HG03442 (cell line): ENCODE measurements at regions not wholly inside any gene's neighbourhood (a gene's known extent, or its start where the extent isn't known, plus 50 kb on each side); places are given as distances from the start of the nearest gene placed in this dataset.

Experiments used
- ATAC-seq: cut with Tn5 transposase; IDR thresholded peaks from one replicate; pipeline ENCODE4 v1.9.1; 2021; ENCODE audit warnings: mild to moderate bottlenecking, moderate library complexity; ENCODE audit not compliant: unreplicated experiment

GRCh38 chrX:8971116-8971515 is 62.8 kb downstream of the FAM9B start:
- no peak for ATAC-seq

DNA sequence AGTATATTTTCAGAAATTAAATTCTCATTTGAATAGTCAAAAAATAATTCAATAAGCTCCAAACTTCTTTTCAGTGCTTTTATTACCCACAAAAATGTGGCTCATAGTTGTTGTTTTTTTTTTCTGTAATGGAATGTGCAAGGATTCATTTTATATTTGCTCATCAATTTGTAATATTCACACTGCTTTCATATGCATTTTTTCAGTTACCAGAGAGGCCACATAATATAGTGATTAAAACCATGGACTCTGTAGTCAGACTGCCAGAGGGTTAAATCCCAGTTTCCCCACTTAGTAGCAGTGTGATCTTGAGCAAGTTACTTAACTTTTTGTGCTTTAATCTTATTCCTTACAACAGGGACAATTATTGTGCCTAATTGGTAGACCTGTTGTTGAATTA is 64.5 kb downstream of the FAM9B start:
- no peak for ATAC-seq

DNA sequence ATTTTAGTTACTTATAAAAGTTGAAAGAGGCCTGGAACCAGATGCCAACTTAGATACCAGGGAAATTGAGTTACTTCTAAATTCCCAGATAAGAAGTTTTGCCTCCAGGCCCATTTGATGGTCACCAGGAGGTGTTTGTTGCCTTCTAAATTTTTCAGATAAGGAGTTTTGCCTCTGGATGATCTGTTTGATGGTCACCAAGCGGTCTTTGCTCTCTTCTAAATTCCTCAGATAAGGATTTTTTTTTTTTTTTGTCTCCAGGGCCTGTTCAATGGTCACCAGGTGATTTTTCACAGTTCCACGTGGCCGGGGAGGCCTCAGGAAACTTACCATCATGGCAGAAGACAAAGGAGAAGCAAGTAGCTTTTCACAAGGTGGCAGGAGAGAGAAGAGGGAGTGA is 66.5 kb downstream of the FAM9B start:
- no peak for ATAC-seq

DNA sequence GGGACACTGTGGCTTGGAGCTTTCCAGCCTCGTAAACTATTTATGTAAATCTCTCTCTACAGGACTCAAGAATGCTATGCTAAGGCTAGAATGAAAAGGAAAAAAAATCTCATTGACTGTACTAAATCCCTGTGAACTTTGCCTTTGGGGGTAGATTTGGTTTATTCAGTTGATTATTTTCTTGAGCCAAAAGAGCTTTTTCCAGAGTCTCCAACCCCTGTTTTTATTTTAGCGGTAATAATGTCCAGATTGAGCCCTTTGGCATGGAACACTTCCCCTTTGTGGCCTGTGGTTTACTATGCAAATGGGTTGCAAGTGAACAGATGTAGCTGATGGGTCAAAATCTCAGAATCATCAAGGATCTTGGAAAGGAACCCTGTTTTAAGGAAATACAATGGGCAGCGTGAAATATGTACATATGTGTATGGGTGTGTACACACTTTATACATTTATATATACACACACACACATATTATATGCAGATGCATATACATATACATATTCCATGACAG is 72.9 kb downstream of the FAM9B start:
- no peak for ATAC-seq

DNA sequence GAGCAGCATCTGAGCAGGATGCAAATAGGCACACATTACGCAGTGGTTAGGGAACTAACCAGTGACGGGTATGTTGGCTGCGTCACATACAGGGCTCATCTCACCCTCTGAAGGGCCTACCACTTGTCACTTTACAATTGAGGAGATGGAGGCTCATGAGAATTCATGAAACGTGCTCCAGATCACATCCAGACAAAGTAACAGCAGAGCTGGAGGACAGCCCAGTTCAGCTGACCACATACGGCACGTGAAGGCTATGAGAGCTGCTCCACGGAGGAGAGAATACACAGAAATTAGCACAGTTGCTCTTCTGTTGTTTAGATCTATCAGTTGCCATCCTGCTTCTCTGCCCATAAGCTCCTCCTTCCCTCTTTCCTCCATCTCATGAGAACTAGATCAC is 78.4 kb downstream of the FAM9B start:
- ATAC-seq: no peak

DNA sequence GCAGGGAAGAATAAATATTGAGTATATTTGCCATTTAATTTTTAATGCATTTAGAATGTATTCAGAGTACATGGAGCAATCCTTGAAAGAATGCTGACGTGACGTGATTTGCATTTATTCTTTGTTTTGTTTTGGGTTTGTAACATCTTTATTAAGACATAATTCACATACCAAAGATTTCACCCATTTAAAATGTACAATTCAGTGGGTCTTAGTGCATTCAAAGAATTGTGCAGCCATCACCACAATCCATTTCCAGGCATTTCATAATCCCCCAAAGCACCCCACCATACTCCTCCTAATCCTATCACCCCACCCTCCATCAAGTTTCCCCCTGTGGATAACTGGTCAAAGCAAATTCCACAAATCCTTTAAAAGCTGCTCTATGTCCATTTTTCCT is 87.4 kb downstream of the FAM9B start:
- no peak for ATAC-seq

- no peak for ATAC-seq
Observed at GRCh38 chrX:8939322-8939721, 94.6 kb downstream of the FAM9B start.

DNA sequence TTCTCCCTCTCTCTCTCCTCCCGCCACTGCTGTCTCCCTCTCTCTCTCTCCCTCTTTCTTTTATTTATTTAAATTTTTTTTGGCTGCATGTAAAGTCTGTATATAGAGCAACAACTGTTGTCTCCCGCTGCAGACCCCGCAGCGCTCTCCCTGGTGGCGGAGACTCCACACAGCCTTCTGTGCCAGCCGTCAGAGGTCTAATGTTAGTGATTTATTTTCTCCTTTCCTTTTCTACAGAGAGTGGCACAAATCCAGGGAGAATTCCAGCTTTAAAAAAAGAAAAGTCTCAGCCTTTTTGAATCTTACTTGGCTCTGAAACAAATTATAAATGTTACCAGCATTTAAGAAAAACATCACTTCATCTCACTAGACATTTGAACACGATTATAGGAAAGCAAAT is 106.2 kb downstream of the FAM9B start:
- no peak for ATAC-seq

- ATAC-seq: no peak
Observed at GRCh38 chrX:8927066-8927635, 106.8 kb downstream of the FAM9B start.

DNA sequence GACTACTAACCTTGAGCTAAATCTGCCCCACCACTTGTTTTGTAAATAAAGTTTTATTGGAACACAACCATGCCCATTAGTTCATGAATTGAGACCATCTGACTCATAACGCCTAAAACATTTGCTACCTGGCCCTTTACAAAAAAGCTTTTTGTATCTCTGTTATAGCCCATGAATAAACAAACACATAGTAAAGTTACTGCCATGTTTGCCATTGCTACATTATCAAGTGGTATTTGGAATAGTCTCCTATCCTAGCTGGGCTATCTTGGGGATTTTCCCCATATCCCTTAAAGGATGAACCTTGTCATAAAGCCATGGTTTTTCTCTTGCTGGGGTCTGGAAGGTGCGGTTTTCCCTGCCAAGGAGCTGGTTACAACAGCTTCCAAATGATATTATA is 112.3 kb downstream of the FAM9B start:
- ATAC-seq: no peak

- no peak for ATAC-seq
Observed at GRCh38 chrX:8919801-8920200, 114.1 kb downstream of the FAM9B start.

DNA sequence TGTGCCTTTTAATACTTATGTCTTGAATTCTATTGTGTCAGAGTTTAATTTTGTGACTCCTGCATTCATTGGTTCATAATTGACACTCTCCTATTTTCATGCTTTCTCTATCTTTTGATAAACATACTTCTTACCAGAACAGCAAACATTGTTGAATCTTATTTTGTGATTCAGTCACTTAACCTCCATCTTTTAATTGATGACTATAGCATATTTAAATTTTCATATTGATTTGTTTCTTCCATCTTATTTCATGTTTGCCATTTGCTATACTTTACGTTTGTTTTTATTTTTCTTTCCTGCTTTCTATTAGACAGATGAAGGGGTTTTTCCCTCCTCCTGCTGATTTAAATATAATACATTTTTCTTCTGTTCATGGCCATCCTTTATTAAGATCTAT is 115.5 kb upstream of the FAM9A start:
- no peak for ATAC-seq

GRCh38 chrX:8914681-8915080 is 113.5 kb upstream of the FAM9A start:
- no peak for ATAC-seq

- no peak for ATAC-seq
Observed at GRCh38 chrX:8913655-8914409, 112.6 kb upstream of the FAM9A start.

DNA sequence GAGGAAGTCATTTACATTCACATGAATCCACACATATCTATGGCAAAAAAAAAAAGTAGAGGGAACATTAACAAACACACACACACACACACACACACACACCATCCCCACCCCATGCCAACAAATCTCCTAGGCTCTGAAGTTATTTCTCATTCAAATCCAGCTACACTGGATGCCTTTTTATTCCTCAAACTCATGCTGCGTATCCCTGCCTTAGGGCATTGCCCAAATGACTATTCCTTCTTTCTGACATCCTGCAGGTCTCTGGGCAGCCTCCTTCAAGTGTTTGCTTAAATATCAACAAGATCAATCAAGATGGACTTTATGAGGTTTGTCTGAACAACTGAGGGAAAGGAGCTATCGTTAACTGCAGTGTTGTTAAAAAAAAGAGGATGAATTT is 106.5 kb upstream of the FAM9A start:
- no peak for ATAC-seq

GRCh38 chrX:8906299-8906938 is 105.2 kb upstream of the FAM9A start:
- no peak for ATAC-seq

- ATAC-seq: no peak
Observed at GRCh38 chrX:8897259-8897658, 96.1 kb upstream of the FAM9A start.

DNA sequence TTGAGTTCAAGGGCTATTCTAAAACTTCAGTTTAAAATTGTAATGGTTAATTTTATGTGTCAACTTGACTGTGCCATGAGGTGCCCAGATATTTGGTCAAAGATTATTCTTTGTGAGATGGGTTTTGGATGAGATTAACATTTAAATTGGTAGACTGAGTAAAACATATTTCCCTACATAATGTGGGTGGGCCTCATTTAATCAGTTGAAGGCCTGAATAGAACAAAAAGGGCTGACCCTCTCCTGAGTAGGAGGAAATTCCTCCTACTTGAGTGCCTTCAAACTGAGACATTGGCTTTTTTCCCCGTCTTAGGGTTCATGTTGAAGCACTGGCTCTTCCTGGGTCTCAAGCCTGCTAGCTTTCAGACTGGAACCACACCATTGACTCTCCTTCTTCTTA is 89.6 kb upstream of the FAM9A start:
- no peak for ATAC-seq

- ATAC-seq: no peak
Observed at GRCh38 chrX:8887004-8887403, 85.8 kb upstream of the FAM9A start.

DNA sequence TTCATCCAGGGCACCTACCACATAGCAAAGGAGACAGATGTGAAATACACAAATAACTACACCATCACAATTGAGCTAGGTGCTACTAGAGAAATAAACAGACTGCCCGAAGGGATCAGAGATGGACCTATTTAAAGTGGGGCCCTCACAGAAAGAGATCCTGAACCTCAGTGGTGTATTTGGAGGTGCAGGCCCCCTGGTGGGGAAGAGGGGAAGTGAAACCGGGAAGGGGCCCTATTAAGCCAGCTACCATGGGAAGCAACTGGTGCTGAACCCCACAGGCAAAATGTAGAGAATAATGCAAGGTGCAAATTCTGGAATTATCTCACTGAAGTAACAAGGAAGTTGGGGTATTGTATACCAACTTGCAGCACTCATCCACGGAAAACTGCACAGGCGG is 78.6 kb upstream of the FAM9A start:
- peak; percentile 38 for ATAC-seq

- ATAC-seq: no peak
Observed at GRCh38 chrX:8873956-8874355, 72.8 kb upstream of the FAM9A start.

GRCh38 chrX:8873102-8873501 is 71.9 kb upstream of the FAM9A start:
- ATAC-seq: no peak
